ENCODE measurements at regions not wholly inside any gene's neighbourhood (a gene's known extent, or its start where the extent isn't known, plus 50 kb on each side); places are given as distances from the start of the nearest gene placed in this dataset.

DNA sequence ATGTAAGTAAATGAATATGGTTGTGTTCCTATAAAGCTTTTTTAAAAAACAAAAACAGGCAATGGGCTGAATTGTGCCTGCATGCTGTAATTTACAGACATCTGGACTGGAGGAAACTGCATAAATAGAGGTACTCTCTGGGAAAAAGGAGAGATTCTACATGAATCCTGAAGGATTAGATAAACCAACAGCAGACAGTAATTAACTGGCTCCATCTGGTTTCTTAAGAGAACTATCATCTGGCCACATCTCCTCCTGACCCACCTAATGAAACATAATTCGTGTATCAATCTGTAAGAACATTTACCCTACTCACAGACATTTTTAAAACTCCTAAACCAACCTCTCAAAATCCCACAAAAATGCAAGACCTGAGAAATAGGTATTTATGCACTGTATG, 528.1 kb upstream of the ST8SIA4 start:
- CTCF ChIA-PET, result no interaction called here
- no peak for DNase-seq
- no peaks in the 10 kb centered on the region for H3K4me1 Mint-ChIP-seq
- H3K9me3 Mint-ChIP-seq, result peaks cover 3% of the 10 kb centered on the region
- no peak overlapping the region for H3K4me3 Mint-ChIP-seq
- no peaks in the 10 kb centered on the region for H3K27me3 Mint-ChIP-seq
- no peaks in the 10 kb centered on the region for H3K36me3 Mint-ChIP-seq (ENCODE audit: low read depth)
- no peak overlapping the region for H3K27ac Mint-ChIP-seq
- POLR2A ChIA-PET, result no interaction called here

DNA sequence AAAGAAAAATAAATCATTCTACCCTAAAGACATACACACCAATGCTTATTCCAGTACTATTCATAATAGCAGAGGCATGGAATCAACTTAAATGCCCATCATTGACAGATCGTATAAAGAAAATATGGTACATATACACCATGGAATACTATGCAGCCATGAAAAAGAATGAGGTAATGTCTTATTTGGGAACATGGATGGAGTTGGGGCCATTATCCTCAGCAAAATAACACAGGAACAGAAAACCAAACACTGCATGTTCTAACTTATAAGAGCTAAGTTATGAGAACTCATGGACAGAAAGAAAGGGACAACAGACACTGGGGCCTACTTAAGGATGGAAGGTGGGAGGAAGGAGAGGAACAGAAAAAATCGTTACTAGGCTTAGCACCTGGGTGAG, 527.5 kb upstream of the ST8SIA4 start:
- DNase-seq, result no peak
- ChIA-PET CTCF (no interaction called here), POLR2A (no interaction called here)
- H3K4me3 Mint-ChIP-seq, result no peak overlapping the region
- H3K27me3 Mint-ChIP-seq, result no peaks in the 10 kb centered on the region
- no peaks in the 10 kb centered on the region for H3K36me3 Mint-ChIP-seq (ENCODE audit: low read depth)
- H3K4me1 Mint-ChIP-seq, result no peaks in the 10 kb centered on the region
- H3K27ac Mint-ChIP-seq, result no peak overlapping the region
- H3K9me3 Mint-ChIP-seq, result peaks cover 3% of the 10 kb centered on the region

DNA sequence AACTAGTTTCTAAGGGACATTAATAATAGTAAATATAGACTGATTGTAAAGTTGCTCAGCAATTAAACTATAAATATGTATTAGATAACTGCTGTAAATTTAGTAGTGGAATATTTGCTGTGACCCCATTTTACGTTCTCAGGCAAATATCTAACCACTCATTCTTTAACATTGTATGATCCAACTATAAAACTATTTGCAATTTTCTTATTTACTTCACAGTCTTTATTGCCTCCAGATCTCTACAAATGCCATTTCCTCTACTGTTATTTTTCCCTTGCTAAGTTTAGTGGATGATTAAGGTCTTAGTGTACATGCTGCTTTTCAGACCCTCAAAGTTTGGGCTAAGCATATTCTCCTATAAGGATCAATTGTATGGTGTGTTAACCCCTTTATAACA, 526.2 kb upstream of the ST8SIA4 start:
- H3K4me1 Mint-ChIP-seq, result no peaks in the 10 kb centered on the region
- CTCF ChIA-PET, result no interaction called here
- no peak overlapping the region for H3K27ac Mint-ChIP-seq
- DNase-seq, result no peak
- H3K4me3 Mint-ChIP-seq, result no peak overlapping the region
- POLR2A ChIA-PET, result no interaction called here
- peaks cover 3% of the 10 kb centered on the region for H3K9me3 Mint-ChIP-seq
- H3K36me3 Mint-ChIP-seq (ENCODE audit: low read depth), result no peaks in the 10 kb centered on the region
- no peaks in the 10 kb centered on the region for H3K27me3 Mint-ChIP-seq

DNA sequence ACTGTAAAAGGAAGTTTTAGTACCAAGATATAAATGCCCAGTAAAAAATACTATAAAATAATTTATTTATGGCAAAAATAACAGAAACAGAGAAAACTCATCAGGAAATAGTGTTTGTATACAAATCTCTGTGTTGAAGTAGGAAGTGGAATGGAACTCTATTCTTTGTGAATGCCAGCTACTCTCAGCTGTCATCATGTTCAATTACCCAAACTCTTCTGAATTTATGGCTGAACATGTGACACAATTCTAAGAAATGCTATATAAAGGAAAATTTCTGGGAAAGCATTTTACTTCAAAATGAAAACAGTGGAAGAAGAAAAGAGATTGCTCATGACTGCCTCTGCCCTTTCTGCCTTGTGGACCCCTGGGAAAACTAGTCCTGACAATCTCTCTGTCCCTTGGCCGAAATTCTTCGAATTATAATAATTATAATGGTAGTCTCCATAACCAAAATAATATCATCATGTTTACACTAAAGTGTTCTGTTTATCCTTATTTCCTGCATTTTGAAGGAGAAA, 522.3 kb upstream of the ST8SIA4 start:
- POLR2A ChIA-PET, result no interaction called here
- CTCF ChIA-PET, result no interaction called here
- Mint-ChIP-seq H3K9me3 (peaks cover under 1% of the 10 kb centered on the region), H3K27me3 (no peaks in the 10 kb centered on the region), H3K4me3 (no peak overlapping the region), H3K4me1 (no peaks in the 10 kb centered on the region), H3K36me3 (ENCODE audit: low read depth) (no peaks in the 10 kb centered on the region), H3K27ac (no peak overlapping the region)
- no peak for DNase-seq

DNA sequence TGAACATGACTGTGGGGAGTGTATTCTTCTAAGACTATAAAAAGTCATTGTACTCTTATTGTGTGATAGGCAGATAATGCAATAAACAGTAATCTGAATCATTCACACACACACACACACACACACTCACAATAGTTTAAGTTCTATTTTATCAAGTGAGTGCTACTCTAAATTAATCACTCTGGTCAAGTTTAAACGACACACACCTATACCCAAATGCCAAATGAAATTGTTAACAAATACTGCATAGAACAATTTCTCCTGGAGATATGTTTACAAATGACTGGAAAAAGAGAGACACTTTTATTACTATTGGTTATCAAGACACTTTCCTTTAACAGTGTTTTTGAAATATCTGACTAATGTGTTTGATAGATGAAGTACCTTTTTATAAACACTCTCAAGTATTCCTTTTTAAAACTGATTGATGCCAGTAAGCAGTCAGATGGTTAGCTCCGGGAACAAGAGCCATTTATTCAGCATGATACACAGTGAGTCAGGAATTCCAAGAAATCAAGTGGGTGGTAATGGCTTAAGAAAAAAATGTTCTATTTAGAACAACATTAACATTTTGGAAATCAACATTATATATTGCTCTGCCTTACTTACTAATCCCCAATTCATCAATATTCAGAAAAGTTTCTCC, 521.6 kb upstream of the ST8SIA4 start:
- Mint-ChIP-seq H3K4me3 (no peak overlapping the region), H3K4me1 (no peaks in the 10 kb centered on the region), H3K36me3 (ENCODE audit: low read depth) (no peaks in the 10 kb centered on the region), H3K27ac (no peak overlapping the region), H3K9me3 (no peaks in the 10 kb centered on the region), H3K27me3 (no peaks in the 10 kb centered on the region)
- ChIA-PET POLR2A (no interaction called here), CTCF (no interaction called here)
- no peak for DNase-seq

DNA sequence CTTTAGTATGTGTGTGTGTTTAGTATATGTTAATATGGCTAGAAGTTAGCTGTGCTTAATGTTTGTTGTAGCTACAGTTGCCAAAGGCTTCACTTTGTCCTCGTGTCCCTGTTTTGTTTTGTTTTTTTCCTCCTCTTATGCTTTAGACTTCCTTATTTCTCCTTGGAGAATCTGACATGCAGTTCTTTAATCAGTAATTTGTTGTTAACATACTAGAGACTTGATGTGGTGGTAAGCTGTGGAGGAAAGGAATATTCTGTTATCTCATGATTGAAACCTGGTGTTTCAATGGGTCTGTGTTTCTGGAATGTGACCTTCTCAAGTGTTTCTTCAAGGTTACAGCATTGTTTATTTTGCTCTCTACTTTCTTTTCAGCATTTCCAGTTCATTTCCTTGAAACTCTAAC, 515.6 kb upstream of the ST8SIA4 start:
- Mint-ChIP-seq H3K27ac (no peak overlapping the region), H3K4me1 (no peaks in the 10 kb centered on the region), H3K9me3 (no peaks in the 10 kb centered on the region), H3K4me3 (no peak overlapping the region), H3K36me3 (ENCODE audit: low read depth) (no peaks in the 10 kb centered on the region), H3K27me3 (no peaks in the 10 kb centered on the region)
- no peak for DNase-seq
- ChIA-PET POLR2A (no interaction called here), CTCF (no interaction called here)

DNA sequence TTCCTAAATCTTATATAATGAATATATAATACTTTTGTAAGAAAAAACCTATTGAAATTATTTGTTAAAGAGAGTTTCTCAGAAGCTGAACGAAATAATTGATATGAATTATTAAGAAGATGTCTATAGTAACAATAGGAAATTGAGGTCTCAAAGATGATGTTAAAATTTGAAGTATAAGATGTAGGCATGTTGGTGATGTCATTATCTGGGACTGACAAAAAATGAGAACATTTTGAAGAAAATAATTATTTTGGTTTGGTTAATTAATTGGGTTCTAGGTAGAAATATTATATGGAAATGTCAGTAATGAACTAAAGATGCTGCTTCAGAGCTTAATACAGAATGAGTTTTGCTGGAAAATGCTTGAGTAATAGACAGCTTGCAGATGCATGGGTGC, 501.4 kb upstream of the ST8SIA4 start:
- H3K36me3 Mint-ChIP-seq (ENCODE audit: low read depth), result no peaks in the 10 kb centered on the region
- H3K4me1 Mint-ChIP-seq, result no peaks in the 10 kb centered on the region
- no peak overlapping the region for H3K27ac Mint-ChIP-seq
- ChIA-PET POLR2A (no interaction called here), CTCF (no interaction called here)
- H3K27me3 Mint-ChIP-seq, result no peaks in the 10 kb centered on the region
- no peak overlapping the region for H3K4me3 Mint-ChIP-seq
- H3K9me3 Mint-ChIP-seq, result no peaks in the 10 kb centered on the region
- no peak for DNase-seq

DNA sequence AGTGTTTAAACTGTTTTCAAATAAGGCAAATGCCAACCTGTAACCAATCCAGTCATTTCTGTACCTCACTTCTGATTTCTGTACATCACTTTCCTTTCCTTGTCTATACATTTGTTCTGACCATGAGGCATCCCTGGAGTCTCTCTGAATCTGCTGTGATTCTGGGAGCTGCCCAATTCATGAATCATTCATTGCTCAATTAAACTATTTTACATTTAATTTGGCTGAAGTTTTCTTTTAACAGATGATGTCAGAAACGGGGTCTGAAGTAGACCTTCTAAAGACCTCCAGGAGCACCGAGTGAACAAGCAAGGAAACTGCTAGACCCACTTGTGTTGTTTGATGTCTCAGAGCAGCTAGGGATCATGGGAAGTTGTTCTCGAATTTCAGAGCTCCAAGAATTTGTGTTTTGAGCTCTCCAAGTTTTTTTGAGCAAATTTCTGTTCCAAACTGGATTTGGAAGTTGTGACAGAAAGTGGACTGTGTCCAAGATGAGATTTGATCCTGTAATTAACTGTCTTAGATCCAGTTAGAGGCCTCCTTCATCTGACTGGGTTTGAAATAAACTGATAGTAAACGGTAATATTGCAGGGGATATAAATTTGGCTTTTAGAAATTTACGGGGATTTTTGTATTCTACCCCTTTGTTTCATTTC, 490.8 kb upstream of the ST8SIA4 start:
- DNase-seq, result no peak
- Mint-ChIP-seq H3K4me1 (no peaks in the 10 kb centered on the region), H3K36me3 (ENCODE audit: low read depth) (no peaks in the 10 kb centered on the region), H3K4me3 (no peak overlapping the region), H3K9me3 (no peaks in the 10 kb centered on the region), H3K27me3 (no peaks in the 10 kb centered on the region), H3K27ac (no peak overlapping the region)
- ChIA-PET CTCF (no interaction called here), POLR2A (no interaction called here)

DNA sequence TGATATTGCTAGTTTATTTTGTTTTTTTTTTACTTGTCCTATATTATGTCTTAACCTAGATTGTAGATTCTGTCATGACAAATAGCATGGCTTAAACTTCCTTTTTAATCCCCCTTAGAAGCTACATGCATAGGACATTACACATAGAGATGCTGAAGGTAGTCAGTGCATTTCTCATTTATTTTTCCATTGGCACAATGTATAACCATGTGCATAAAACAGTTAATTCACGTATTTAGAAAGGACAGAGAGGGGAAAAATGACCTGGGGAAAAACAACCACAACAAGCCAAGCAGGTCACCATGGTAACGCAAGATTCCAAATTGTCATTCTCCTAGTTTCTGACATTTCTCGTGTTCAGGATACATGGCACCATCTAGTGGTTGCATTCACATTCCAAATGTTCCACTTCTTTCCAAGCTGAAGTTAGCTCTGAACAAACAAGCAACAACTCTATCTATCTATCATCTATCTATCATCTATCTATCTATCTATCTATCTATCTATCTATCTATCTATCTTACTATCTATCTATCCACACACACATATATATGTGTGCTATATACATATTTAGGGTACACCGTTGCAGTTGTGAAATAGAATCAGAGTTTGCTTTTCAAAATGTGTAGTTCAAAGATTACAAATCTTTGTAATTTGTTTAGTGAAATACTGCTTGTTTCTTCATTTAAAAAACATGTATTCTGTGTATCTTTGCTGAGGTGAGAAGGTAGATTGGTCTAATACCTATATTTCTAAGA, 487.2 kb upstream of the ST8SIA4 start:
- no peak overlapping the region for H3K27ac Mint-ChIP-seq
- H3K4me1 Mint-ChIP-seq, result no peaks in the 10 kb centered on the region
- ChIA-PET CTCF (interaction anchor here (0.7 kb wide), 1 partner anchor 16 kb away, joined by 5 read pairs; no protein-coding TSS in a partner anchor), POLR2A (no interaction called here)
- no peaks in the 10 kb centered on the region for H3K27me3 Mint-ChIP-seq
- no peaks in the 10 kb centered on the region for H3K36me3 Mint-ChIP-seq (ENCODE audit: low read depth)
- peak; percentile 13 for DNase-seq
- H3K4me3 Mint-ChIP-seq, result no peak overlapping the region
- no peaks in the 10 kb centered on the region for H3K9me3 Mint-ChIP-seq

DNA sequence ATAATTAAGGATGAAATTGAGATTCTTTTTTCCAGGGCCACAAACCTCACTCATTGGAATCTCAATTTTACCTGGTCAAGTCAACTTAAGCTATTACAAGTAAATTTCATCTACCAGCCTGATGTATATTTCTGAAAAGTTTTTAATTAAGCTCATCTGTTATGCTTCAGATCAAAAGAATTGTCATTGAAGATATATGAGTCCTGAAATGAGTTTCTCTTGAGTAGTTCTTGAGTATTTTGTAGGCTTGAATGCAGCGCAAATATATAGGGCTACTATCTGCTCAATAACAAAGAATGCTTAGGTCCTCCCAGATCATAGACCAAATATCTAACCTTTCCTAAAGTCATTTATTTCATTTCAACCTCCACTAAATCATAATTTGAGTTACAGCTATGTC, 482.2 kb upstream of the ST8SIA4 start:
- POLR2A ChIA-PET, result no interaction called here
- DNase-seq, result no peak
- Mint-ChIP-seq H3K27ac (no peak overlapping the region), H3K27me3 (no peaks in the 10 kb centered on the region), H3K36me3 (ENCODE audit: low read depth) (no peaks in the 10 kb centered on the region), H3K9me3 (no peaks in the 10 kb centered on the region), H3K4me3 (no peak overlapping the region), H3K4me1 (no peaks in the 10 kb centered on the region)
- CTCF ChIA-PET, result no interaction called here

DNA sequence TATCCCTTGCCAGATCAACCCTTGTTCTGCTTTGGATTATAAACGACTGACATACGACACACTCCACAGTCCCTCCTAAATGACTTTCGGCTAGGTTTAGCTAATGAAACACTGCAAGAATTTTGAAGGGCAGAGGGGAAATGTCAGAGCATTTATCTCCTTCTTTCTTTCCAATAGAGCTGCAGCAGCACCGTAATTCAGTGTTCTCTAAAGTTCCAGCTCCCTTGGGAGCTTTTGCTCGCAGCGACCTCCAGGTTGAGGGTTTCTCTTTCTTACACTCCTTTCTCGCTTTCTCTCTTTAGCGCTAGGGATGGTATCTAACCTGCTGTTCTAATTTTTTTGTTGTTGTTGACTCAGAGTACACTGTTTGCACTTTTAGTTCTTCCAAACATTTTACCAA, 467.1 kb upstream of the ST8SIA4 start:
- ChIA-PET POLR2A (no interaction called here), CTCF (no interaction called here)
- Mint-ChIP-seq H3K4me1 (no peaks in the 10 kb centered on the region), H3K9me3 (no peaks in the 10 kb centered on the region), H3K27me3 (no peaks in the 10 kb centered on the region), H3K27ac (no peak overlapping the region), H3K4me3 (no peak overlapping the region), H3K36me3 (ENCODE audit: low read depth) (no peaks in the 10 kb centered on the region)
- DNase-seq, result no peak

DNA sequence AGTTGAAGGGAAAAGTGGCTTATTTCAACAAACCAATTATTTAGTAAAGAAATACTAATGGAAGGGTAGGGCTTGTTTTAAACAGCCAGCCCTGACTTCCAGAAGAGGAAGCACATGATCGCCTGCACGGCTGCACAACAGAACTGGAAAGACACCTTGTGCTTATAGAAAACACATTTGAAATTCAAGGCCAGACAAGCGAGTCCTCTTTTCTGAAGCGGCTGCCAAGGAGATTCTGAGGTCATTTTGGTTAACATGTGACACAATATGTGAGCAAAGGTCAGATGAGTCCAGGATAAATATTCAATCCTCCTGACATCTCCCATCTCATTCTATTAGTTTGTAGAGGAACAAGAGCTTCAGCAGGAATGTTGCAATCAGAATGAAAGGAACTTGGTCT, 461.4 kb upstream of the ST8SIA4 start:
- no peaks in the 10 kb centered on the region for H3K9me3 Mint-ChIP-seq
- no peak overlapping the region for H3K4me3 Mint-ChIP-seq
- no peak overlapping the region for H3K27ac Mint-ChIP-seq
- DNase-seq, result no peak
- H3K27me3 Mint-ChIP-seq, result no peaks in the 10 kb centered on the region
- ChIA-PET CTCF (no interaction called here), POLR2A (no interaction called here)
- no peaks in the 10 kb centered on the region for H3K36me3 Mint-ChIP-seq (ENCODE audit: low read depth)
- no peaks in the 10 kb centered on the region for H3K4me1 Mint-ChIP-seq

DNA sequence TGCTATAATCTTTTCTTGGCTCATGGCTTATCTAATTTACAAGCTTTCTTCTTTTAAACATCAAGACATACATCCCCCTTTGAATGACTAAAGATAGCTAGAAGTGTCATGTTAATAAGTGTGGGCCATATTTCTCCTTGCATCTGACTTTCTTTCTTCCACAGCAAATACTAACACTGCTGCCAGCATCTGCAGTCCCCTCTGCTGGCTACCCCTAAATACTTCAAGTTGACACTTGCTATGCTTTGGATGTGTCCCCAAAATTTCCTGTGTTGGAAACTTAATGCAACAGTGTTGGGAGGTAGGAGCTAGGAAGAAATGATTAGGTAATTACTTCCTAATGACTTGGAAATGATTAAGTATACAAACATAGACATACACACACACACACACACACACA, 459.0 kb upstream of the ST8SIA4 start:
- ChIA-PET POLR2A (no interaction called here), CTCF (no interaction called here)
- H3K4me1 Mint-ChIP-seq, result no peaks in the 10 kb centered on the region
- no peaks in the 10 kb centered on the region for H3K36me3 Mint-ChIP-seq (ENCODE audit: low read depth)
- no peaks in the 10 kb centered on the region for H3K27me3 Mint-ChIP-seq
- no peak overlapping the region for H3K27ac Mint-ChIP-seq
- no peak overlapping the region for H3K4me3 Mint-ChIP-seq
- no peaks in the 10 kb centered on the region for H3K9me3 Mint-ChIP-seq
- DNase-seq, result no peak

DNA sequence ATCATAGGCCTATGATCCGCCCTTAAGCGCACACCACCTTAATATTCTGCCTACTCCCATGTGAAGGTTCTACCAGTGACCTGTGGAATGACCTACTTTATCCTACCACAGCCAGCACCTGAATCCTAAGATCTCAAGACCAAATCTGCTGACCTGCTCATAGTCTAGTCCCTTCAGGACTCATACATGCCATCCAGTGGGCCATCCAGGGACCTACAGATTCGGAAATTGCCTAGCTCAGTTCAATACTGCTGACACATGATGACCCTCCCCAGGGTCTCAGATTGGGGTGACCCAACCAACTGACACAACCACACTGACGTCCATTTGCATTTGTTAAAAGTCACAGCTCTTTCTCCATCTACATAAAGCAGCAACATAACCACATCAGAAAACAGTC, 443.8 kb upstream of the ST8SIA4 start:
- CTCF ChIA-PET, result no interaction called here

More for the DNA sequence above, 443.8 kb upstream of the ST8SIA4 start:
- POLR2A ChIA-PET, result no interaction called here
- Mint-ChIP-seq H3K27ac (no peak overlapping the region), H3K27me3 (no peaks in the 10 kb centered on the region), H3K9me3 (peaks cover 6% of the 10 kb centered on the region), H3K4me1 (no peaks in the 10 kb centered on the region), H3K4me3 (no peak overlapping the region), H3K36me3 (ENCODE audit: low read depth) (no peaks in the 10 kb centered on the region)
- DNase-seq, result no peak
